ENCODE measurements at regions not wholly inside any gene's neighbourhood (a gene's known extent, or its start where the extent isn't known, plus 50 kb on each side); places are given as distances from the start of the nearest gene placed in this dataset.

DNA sequence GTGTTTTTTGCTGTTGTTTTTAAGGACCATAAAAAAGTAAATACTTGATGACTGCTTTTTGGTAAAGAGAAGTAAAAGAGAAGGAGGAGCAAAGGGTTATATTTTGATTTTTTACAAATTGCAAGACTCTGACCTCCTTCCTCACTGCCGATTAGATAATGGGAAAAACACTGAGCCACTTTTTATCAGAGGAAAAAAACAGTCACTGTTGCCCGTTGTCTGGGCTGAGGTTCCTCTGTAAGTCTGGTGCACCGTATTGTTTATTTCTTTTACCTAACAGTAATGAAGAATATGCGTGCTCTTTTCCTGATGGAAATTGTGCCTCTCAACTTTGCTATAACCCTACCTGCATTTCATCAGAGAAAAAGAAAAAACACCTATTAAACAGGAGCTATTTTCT, 178.7 kb upstream of the EMCN start:
- dilution Hi-C loops (cut with HindIII; ENCODE audit: low sequenced_read_pairs, unreplicated experiment) = no loop called here
- Histone ChIP-seq H2AFZ (replicated peaks; ENCODE audit: low read length, poor library complexity) (no peak overlapping the region), H3K9me1 (ENCODE audit: insufficient read depth, low read length) (no peaks in the 10 kb centered on the region), H2AK9ac (replicated peaks; ENCODE audit: low read depth, low read length, poor library complexity) (no peak overlapping the region), H2AK5ac (ENCODE audit: low read depth, low read length) (no peak overlapping the region), H3K79me1 (ENCODE audit: low read depth in 1 of 2, low read length in 2 of 2) (no peaks in the 10 kb centered on the region), H3K23ac (ENCODE audit: low read depth, low read length) (no peak overlapping the region), H2BK20ac (ENCODE audit: low read depth, low read length) (no peak overlapping the region), H3K4me2 (ENCODE audit: low read depth, low read length) (no peak overlapping the region), H2BK120ac (ENCODE audit: low read depth, low read length) (no peak overlapping the region), H3K27ac (ENCODE audit: insufficient read depth, low read length) (no peak overlapping the region), H3K9ac (ENCODE audit: low read depth, low read length) (no peak overlapping the region), H4K5ac (ENCODE audit: low read depth, low read length) (no peak overlapping the region), H3K18ac (ENCODE audit: low read depth, low read length) (no peak overlapping the region), H3K56ac (ENCODE audit: extremely low read depth, insufficient read depth, low read length) (no peak overlapping the region), H3K4me3 (ENCODE audit: insufficient read depth, low read depth, low read length) (no peak overlapping the region), H3K27me3 (ENCODE audit: control insufficient read depth, insufficient read depth, low read length) (no peaks in the 10 kb centered on the region), H3K36me3 (ENCODE audit: control insufficient read depth, insufficient read depth, low read length) (no peaks in the 10 kb centered on the region), H3K4ac (ENCODE audit: low read depth, low read length) (no peak overlapping the region), H2BK15ac (ENCODE audit: low read depth, low read length) (no peak overlapping the region), H4K91ac (ENCODE audit: insufficient read depth, low read depth, low read length) (no peak overlapping the region), H2BK5ac (ENCODE audit: low read depth, low read length, poor library complexity, severe bottlenecking) (no peak overlapping the region), H4K20me1 (ENCODE audit: insufficient read depth, low read length) (no peaks in the 10 kb centered on the region), H4K8ac (ENCODE audit: low read depth in 2 of 2, low read length in 2 of 2) (no peak overlapping the region), H3K4me1 (ENCODE audit: control insufficient read depth, insufficient read depth, low read length) (no peaks in the 10 kb centered on the region), H3K14ac (replicated peaks; ENCODE audit: low read depth, low read length) (no peak overlapping the region), H3K9me3 (ENCODE audit: control insufficient read depth, insufficient read depth, low read length) (no peaks in the 10 kb centered on the region)
- WGBS, 2 experiments (ENCODE audit: extremely low coverage in 2 of 2, insufficient read length in 1 of 2) = 0% methylated on average over 1 of the region's 4 CpGs; no CpG with 5 or more reads in 1 of the 2 experiments
- in situ Hi-C loops (cut with MboI; ENCODE audit: low sequenced_read_pairs) = no loop called here
- intact Hi-C loops (cut with micrococcal nuclease) = no loop called here
- DNase-seq (no peak), ATAC-seq (ENCODE audit: low read depth) (no peak)
- ChIA-PET CTCF (no interaction called here), POLR2A (ENCODE audit: unreplicated experiment) (no interaction called here)
- BruUV-seq (replicated peaks) = no TSS peak
- no peak for TF ChIP-seq CHD1 (IDR thresholded peaks at IDR 0.05; ENCODE audit: low read depth, low read length)
- no peak for TF ChIP-seq RFX5 (IDR thresholded peaks at IDR 0.05; ENCODE audit: low read depth, low read length)
- no peak for TF ChIP-seq CEBPB (IDR thresholded peaks at IDR 0.05; ENCODE audit: low read depth, low read length)

All from IMR-90 (cell line).